Ectodermal cell (in vitro differentiated cells): ENCODE measurements at regions not wholly inside any gene's neighbourhood (a gene's known extent, or its start where the extent isn't known, plus 50 kb on each side); places are given as distances from the start of the nearest gene placed in this dataset.

Source experiments
- H3K27ac ChIP-seq: 2 replicates; pipeline ENCODE4 v1.7.0; 2013; ENCODE audit warnings: mild to moderate bottlenecking, low read depth, low read length; ENCODE audit not compliant: insufficient read depth, poor library complexity, severe bottlenecking
- H3K27me3 ChIP-seq: 2 replicates; pipeline ENCODE4 v1.7.0; 2013; ENCODE audit warnings: mild to moderate bottlenecking, low read length; ENCODE audit not compliant: insufficient read depth, control insufficient read depth, poor library complexity, severe bottlenecking
- H3K36me3 ChIP-seq: one replicate; pipeline ENCODE4 v1.7.0; 2013; ENCODE audit warnings: low read length; ENCODE audit not compliant: control insufficient read depth, insufficient read depth
- H3K4me1 ChIP-seq: one replicate; pipeline ENCODE4 v1.7.0; 2013; ENCODE audit warnings: low read length; ENCODE audit not compliant: control insufficient read depth, insufficient read depth
- H3K4me3 ChIP-seq: 2 replicates; pipeline ENCODE4 v1.7.0; 2013; ENCODE audit warnings: low read depth, low read length, control low read depth; ENCODE audit not compliant: insufficient read depth
- H3K9me3 ChIP-seq: 2 replicates; pipeline ENCODE4 v1.7.0; 2013; ENCODE audit warnings: mild to moderate bottlenecking, low read length, moderate library complexity; ENCODE audit not compliant: control insufficient read depth
- WGBS, 2 experiments: methylation state at CpG; one replicate each; pipeline ENCODE4 v1.1.7; 2013; ENCODE audit warnings: missing lambda C conversion rate in 2 of 2; 5-methylcytosine and 5-hydroxymethylcytosine counted together

GRCh38 chr2:223414646-223415045 is 187.5 kb downstream of the SCG2 start:
- Histone ChIP-seq H3K27me3 (no peaks in the 10 kb centered on the region), H3K4me3 (no peak overlapping the region), H3K27ac (no peak overlapping the region), H3K36me3 (no peaks in the 10 kb centered on the region), H3K9me3 (no peaks in the 10 kb centered on the region), H3K4me1 (no peaks in the 10 kb centered on the region)
- 96 to 97% methylated on average over 2 of the region's 2 CpGs for WGBS, 2 experiments

- WGBS, 2 experiments: 83 to 94% methylated on average over 1 of the region's 1 CpG
- Histone ChIP-seq H3K4me3 (no peak overlapping the region), H3K4me1 (no peaks in the 10 kb centered on the region), H3K9me3 (no peaks in the 10 kb centered on the region), H3K27ac (no peak overlapping the region), H3K36me3 (no peaks in the 10 kb centered on the region), H3K27me3 (no peaks in the 10 kb centered on the region)
Observed at GRCh38 chr2:223415071-223415470, 187.1 kb downstream of the SCG2 start.

GRCh38 chr2:223416815-223417610 is 185.1 kb downstream of the SCG2 start:
- no peaks in the 10 kb centered on the region for H3K36me3 ChIP-seq
- H3K27ac ChIP-seq: no peak overlapping the region
- no peaks in the 10 kb centered on the region for H3K4me1 ChIP-seq
- H3K27me3 ChIP-seq: no peaks in the 10 kb centered on the region
- 95% methylated on average over 7 to 8 of the region's 8 CpGs for WGBS, 2 experiments
- H3K4me3 ChIP-seq: no peak overlapping the region
- no peaks in the 10 kb centered on the region for H3K9me3 ChIP-seq

GRCh38 chr2:223418131-223418530 is 184.0 kb downstream of the SCG2 start:
- Histone ChIP-seq H3K9me3 (no peaks in the 10 kb centered on the region), H3K36me3 (no peaks in the 10 kb centered on the region), H3K27me3 (no peaks in the 10 kb centered on the region), H3K27ac (no peak overlapping the region), H3K4me1 (no peaks in the 10 kb centered on the region), H3K4me3 (no peak overlapping the region)
- 91 to 97% methylated on average over 5 to 6 of the region's 6 CpGs for WGBS, 2 experiments

- Histone ChIP-seq H3K9me3 (no peaks in the 10 kb centered on the region), H3K36me3 (no peaks in the 10 kb centered on the region), H3K4me1 (no peaks in the 10 kb centered on the region), H3K4me3 (no peak overlapping the region), H3K27me3 (no peaks in the 10 kb centered on the region), H3K27ac (no peak overlapping the region)
- 100% methylated on average over 1 of the region's 1 CpG for WGBS, 2 experiments
Observed at GRCh38 chr2:223418604-223419199, 183.5 kb downstream of the SCG2 start.

- no peak overlapping the region for H3K4me3 ChIP-seq
- H3K27me3 ChIP-seq: no peaks in the 10 kb centered on the region
- no peaks in the 10 kb centered on the region for H3K4me1 ChIP-seq
- no peaks in the 10 kb centered on the region for H3K36me3 ChIP-seq
- 80 to 95% methylated on average over 1 of the region's 1 CpG for WGBS, 2 experiments
- no peaks in the 10 kb centered on the region for H3K9me3 ChIP-seq
- no peak overlapping the region for H3K27ac ChIP-seq
Observed at GRCh38 chr2:223420048-223420447, 182.1 kb downstream of the SCG2 start.

- no peak overlapping the region for H3K4me3 ChIP-seq
- H3K27ac ChIP-seq: no peak overlapping the region
- H3K36me3 ChIP-seq: no peaks in the 10 kb centered on the region
- H3K4me1 ChIP-seq: no peaks in the 10 kb centered on the region
- no peaks in the 10 kb centered on the region for H3K27me3 ChIP-seq
- H3K9me3 ChIP-seq: no peaks in the 10 kb centered on the region
- 86 to 93% methylated on average over 1 of the region's 1 CpG for WGBS, 2 experiments
Observed at GRCh38 chr2:223431479-223431878, 170.7 kb downstream of the SCG2 start.

- no peaks in the 10 kb centered on the region for H3K4me1 ChIP-seq
- no peaks in the 10 kb centered on the region for H3K9me3 ChIP-seq
- H3K27ac ChIP-seq: no peak overlapping the region
- H3K4me3 ChIP-seq: no peak overlapping the region
- no peaks in the 10 kb centered on the region for H3K27me3 ChIP-seq
- 94 to 96% methylated on average over 3 to 5 of the region's 5 CpGs for WGBS, 2 experiments
- no peaks in the 10 kb centered on the region for H3K36me3 ChIP-seq
Observed at GRCh38 chr2:223433461-223433860, 168.7 kb downstream of the SCG2 start.

GRCh38 chr2:223437788-223438187 is 164.4 kb downstream of the SCG2 start:
- H3K36me3 ChIP-seq: no peaks in the 10 kb centered on the region
- no peaks in the 10 kb centered on the region for H3K9me3 ChIP-seq
- H3K27ac ChIP-seq: no peak overlapping the region
- H3K27me3 ChIP-seq: no peaks in the 10 kb centered on the region
- WGBS, 2 experiments: 88 to 93% methylated on average over 3 to 4 of the region's 4 CpGs
- no peaks in the 10 kb centered on the region for H3K4me1 ChIP-seq
- no peak overlapping the region for H3K4me3 ChIP-seq

GRCh38 chr2:223439184-223439583 is 163.0 kb downstream of the SCG2 start:
- Histone ChIP-seq H3K4me3 (no peak overlapping the region), H3K4me1 (no peaks in the 10 kb centered on the region), H3K9me3 (no peaks in the 10 kb centered on the region), H3K27me3 (no peaks in the 10 kb centered on the region), H3K36me3 (no peaks in the 10 kb centered on the region), H3K27ac (no peak overlapping the region)
- WGBS, 2 experiments: 91 to 93% methylated on average over 1 of the region's 1 CpG
